Liver (tissue), 8 donors: ENCODE measurements at regions not wholly inside any gene's neighbourhood (a gene's known extent, or its start where the extent isn't known, plus 50 kb on each side); places are given as distances from the start of the nearest gene placed in this dataset.

Source experiments
- DNase-seq: peaks from one replicate; pipeline ENCODE4 v3.0.0-alpha.2; 2017; ENCODE audit warnings: low spot score
- H3K27ac ChIP-seq, 2 donors: one replicate each; pipeline ENCODE4 v1.7.0; 2013; ENCODE audit warnings: inconsistent platforms in 2 of 2, low read length in 2 of 2, control low read depth in 1 of 2, low read depth in 1 of 2, mild to moderate bottlenecking in 1 of 2
- H3K27me3 ChIP-seq, 4 donors: one replicate each; pipeline versions ENCODE4 v1.6.1 to v1.7.0; 2013; ENCODE audit warnings: low read length in 3 of 4, inconsistent platforms in 1 of 4, mild to moderate bottlenecking in 1 of 4, moderate library complexity in 1 of 4; ENCODE audit not compliant: control insufficient read depth in 4 of 4, insufficient read depth in 4 of 4
- H3K36me3 ChIP-seq, 4 donors: one replicate each; pipeline versions ENCODE4 v1.6.1 to v1.7.0; 2013; ENCODE audit warnings: low read length in 3 of 4, mild to moderate bottlenecking in 3 of 4, low read depth in 1 of 4, moderate library complexity in 1 of 4; ENCODE audit not compliant: control insufficient read depth in 4 of 4, insufficient read depth in 3 of 4
- H3K4me1 ChIP-seq, 4 donors: one replicate each; pipeline versions ENCODE4 v1.6.1 to v1.7.0; 2013; ENCODE audit warnings: low read length in 3 of 4, mild to moderate bottlenecking in 3 of 4, moderate library complexity in 1 of 4; ENCODE audit not compliant: control insufficient read depth in 4 of 4, insufficient read depth in 4 of 4
- H3K4me3 ChIP-seq, 3 donors: one replicate each; pipeline versions ENCODE4 v1.6.1 to v1.7.0; 2013; ENCODE audit warnings: low read length in 3 of 3, control low read depth in 1 of 3, low read depth in 1 of 3, mild to moderate bottlenecking in 1 of 3
- H3K9ac ChIP-seq, 2 donors: one replicate each; pipeline ENCODE4 v1.7.0; 2013; ENCODE audit warnings: low read length in 2 of 2, mild to moderate bottlenecking in 2 of 2, moderate library complexity in 2 of 2, control low read depth in 1 of 2, low read depth in 1 of 2
- H3K9me3 ChIP-seq, 4 donors: one replicate each; pipeline versions ENCODE4 v1.6.1 to v1.7.0; 2013; ENCODE audit warnings: low read length in 3 of 4; ENCODE audit not compliant: control insufficient read depth in 4 of 4
- ATF3 ChIP-seq: IDR thresholded peaks from 2 replicates; pipeline ENCODE4 v1.6.1; 2016; ENCODE audit warnings: antibody characterized with exemption
- CTCF ChIP-seq: fragments of 150-350 bp; IDR thresholded peaks from 2 replicates; pipeline ENCODE4 v1.5.1; 2017; ENCODE audit warnings: improper control_type of control experiment, low read depth, low read length; ENCODE audit not compliant: missing input control
- EGR1 ChIP-seq, 2 donors: IDR thresholded peaks; 2 replicates each; pipeline ENCODE4 v1.6.1; 2016 to 2018; ENCODE audit warnings: antibody characterized with exemption in 2 of 2, low read depth in 2 of 2
- FOXA1 ChIP-seq: IDR thresholded peaks from 2 replicates; pipeline ENCODE4 v1.6.1; 2016; ENCODE audit warnings: antibody characterized with exemption
- FOXA2 ChIP-seq: IDR thresholded peaks from 2 replicates; pipeline ENCODE4 v1.6.1; 2016; ENCODE audit warnings: antibody characterized with exemption
- HNF4A ChIP-seq, 2 donors: conservative IDR thresholded peaks; 2 replicates each; pipeline ENCODE4 v1.6.1; 2016; ENCODE audit warnings: antibody characterized with exemption in 2 of 2, mild to moderate bottlenecking in 2 of 2
- MAX ChIP-seq: IDR thresholded peaks from 2 replicates; pipeline ENCODE4 v1.6.1; 2016; ENCODE audit warnings: antibody characterized with exemption
- NR2F2 ChIP-seq: IDR thresholded peaks from 2 replicates; pipeline ENCODE4 v1.6.1; 2016; ENCODE audit warnings: antibody characterized with exemption
- RAD21 ChIP-seq, 2 donors: IDR thresholded peaks; 2 replicates each; pipeline ENCODE4 v1.6.1; 2016; ENCODE audit warnings: antibody characterized with exemption in 2 of 2, mild to moderate bottlenecking in 2 of 2
- REST ChIP-seq: IDR thresholded peaks from 2 replicates; pipeline ENCODE4 v1.6.1; 2016; ENCODE audit warnings: antibody characterized with exemption, mild to moderate bottlenecking
- SP1 ChIP-seq: IDR thresholded peaks from 2 replicates; pipeline ENCODE4 v1.6.1; 2018; ENCODE audit warnings: antibody characterized with exemption, mild to moderate bottlenecking
- TAF1 ChIP-seq: conservative IDR thresholded peaks from 2 replicates; pipeline ENCODE4 v1.6.1; 2016; ENCODE audit warnings: antibody characterized with exemption, mild to moderate bottlenecking
- YY1 ChIP-seq: IDR thresholded peaks from 2 replicates; pipeline ENCODE4 v1.6.1; 2016; ENCODE audit warnings: antibody characterized with exemption, mild to moderate bottlenecking
- ZBTB33 ChIP-seq: IDR thresholded peaks from 2 replicates; pipeline ENCODE4 v1.6.1; 2016; ENCODE audit warnings: antibody characterized with exemption
- WGBS: extraction: QIAGEN DNeasy Blood & Tissue Kit; methylation state at CpG from one replicate; pipeline ENCODE4 v1.1.7; 2013; 5-methylcytosine and 5-hydroxymethylcytosine counted together
- donor health status: healthy.
- donor health status: healthy.
- donor health status: healthy.
- donor health status: healthy.
- donor health status: healthy.

- TF ChIP-seq TAF1, result no peak
- TF ChIP-seq ZBTB33, result no peak
- TF ChIP-seq EGR1 (IDR thresholded peaks at IDR 0.05; ENCODE audit: low read depth in 2 of 2), result no peak
- no peak for TF ChIP-seq MAX
- no peak for TF ChIP-seq RAD21 (IDR thresholded peaks at IDR 0.05)
- TF ChIP-seq FOXA1, result no peak
- WGBS, result 64% methylated on average over 4 of the region's 4 CpGs
- Histone ChIP-seq H3K27ac (no peak overlapping the region), H3K9ac (no peak overlapping the region), H3K36me3 (no peaks in the 10 kb centered on the region), H3K4me1 (no peaks in the 10 kb centered on the region), H3K27me3 (no peaks in the 10 kb centered on the region), H3K4me3 (no peak overlapping the region), H3K9me3 (no peaks in the 10 kb centered on the region)
- DNase-seq, result no peak
Measured at GRCh38 chr5:117881426-117882230, 1106.7 kb downstream of the DTWD2 start.

GRCh38 chr5:117880932-117881331, 1107.4 kb downstream of the DTWD2 start:
- H3K9ac ChIP-seq, result no peak overlapping the region
- H3K36me3 ChIP-seq, result no peaks in the 10 kb centered on the region
- H3K4me3 ChIP-seq, result no peak overlapping the region
- no peaks in the 10 kb centered on the region for H3K9me3 ChIP-seq
- no peak for TF ChIP-seq YY1
- TF ChIP-seq EGR1 (IDR thresholded peaks at IDR 0.05; ENCODE audit: low read depth in 2 of 2), result no peak
- TF ChIP-seq MAX, result no peak
- TF ChIP-seq HNF4A (conservative IDR thresholded peaks at IDR 0.05), result no peak
- TF ChIP-seq FOXA2, result no peak
- TF ChIP-seq ZBTB33, result no peak
- no peak for TF ChIP-seq FOXA1
- no peak for TF ChIP-seq RAD21 (IDR thresholded peaks at IDR 0.05)
- no peak for TF ChIP-seq TAF1
- DNase-seq, result no peak
- no peaks in the 10 kb centered on the region for H3K27me3 ChIP-seq
- no peak overlapping the region for H3K27ac ChIP-seq
- H3K4me1 ChIP-seq, result no peaks in the 10 kb centered on the region

GRCh38 chr5:117877731-117878130, 1110.6 kb downstream of the DTWD2 start:
- H3K4me3 ChIP-seq, result no peak overlapping the region
- no peak for TF ChIP-seq ZBTB33
- TF ChIP-seq ATF3, result no peak
- no peak for TF ChIP-seq REST
- no peak for TF ChIP-seq SP1
- no peak for TF ChIP-seq CTCF
- TF ChIP-seq RAD21 (IDR thresholded peaks at IDR 0.05), result no peak
- TF ChIP-seq NR2F2, result no peak

More at GRCh38 chr5:117877731-117878130, 1110.6 kb downstream of the DTWD2 start:
- Histone ChIP-seq H3K9ac (no peak overlapping the region), H3K27me3 (no peaks in the 10 kb centered on the region), H3K27ac (no peak overlapping the region), H3K36me3 (no peaks in the 10 kb centered on the region), H3K9me3 (no peaks in the 10 kb centered on the region), H3K4me1 (no peaks in the 10 kb centered on the region)
- DNase-seq, result no peak
- WGBS, result 64% methylated on average over 2 of the region's 2 CpGs
